GM10248 (cell line): ENCODE measurements at regions not wholly inside any gene's neighbourhood (a gene's known extent, or its start where the extent isn't known, plus 50 kb on each side); places are given as distances from the start of the nearest gene placed in this dataset.
A peak's percentile ranks its signal among the peaks of the same experiment; 100 is the strongest.

Experiments used
- CTCF ChIA-PET: fragments of 300-600 bp; sonication (Branson Sonifier 250); formaldehyde crosslinking; extraction: SDS; loops from one replicate; lab custom pipeline; 2021; ENCODE audit warnings: antibody characterized with exemption; lab: Yijun Ruan, JAX
- POLR2A ChIA-PET: fragments of 350-650 bp; sonication (Branson Sonifier 250); formaldehyde crosslinking; extraction: SDS; loops from one replicate; lab custom pipeline; 2020; ENCODE audit warnings: antibody characterized with exemption; lab: Yijun Ruan, JAX
- DNase-seq: peaks from one replicate; pipeline ENCODE4 v3.0.0; 2012; ENCODE audit errors: extremely low spot score
- TF ChIP-seq, protein P1 (sequence below): IDR thresholded peaks from 2 replicates; pipeline ENCODE4 v1.5.1; 2012; ENCODE audit warnings: mild to moderate bottlenecking, low read depth; ENCODE audit errors: extremely low read depth, missing control alignments, control extremely low read depth

- TF ChIP-seq, protein P1, sequence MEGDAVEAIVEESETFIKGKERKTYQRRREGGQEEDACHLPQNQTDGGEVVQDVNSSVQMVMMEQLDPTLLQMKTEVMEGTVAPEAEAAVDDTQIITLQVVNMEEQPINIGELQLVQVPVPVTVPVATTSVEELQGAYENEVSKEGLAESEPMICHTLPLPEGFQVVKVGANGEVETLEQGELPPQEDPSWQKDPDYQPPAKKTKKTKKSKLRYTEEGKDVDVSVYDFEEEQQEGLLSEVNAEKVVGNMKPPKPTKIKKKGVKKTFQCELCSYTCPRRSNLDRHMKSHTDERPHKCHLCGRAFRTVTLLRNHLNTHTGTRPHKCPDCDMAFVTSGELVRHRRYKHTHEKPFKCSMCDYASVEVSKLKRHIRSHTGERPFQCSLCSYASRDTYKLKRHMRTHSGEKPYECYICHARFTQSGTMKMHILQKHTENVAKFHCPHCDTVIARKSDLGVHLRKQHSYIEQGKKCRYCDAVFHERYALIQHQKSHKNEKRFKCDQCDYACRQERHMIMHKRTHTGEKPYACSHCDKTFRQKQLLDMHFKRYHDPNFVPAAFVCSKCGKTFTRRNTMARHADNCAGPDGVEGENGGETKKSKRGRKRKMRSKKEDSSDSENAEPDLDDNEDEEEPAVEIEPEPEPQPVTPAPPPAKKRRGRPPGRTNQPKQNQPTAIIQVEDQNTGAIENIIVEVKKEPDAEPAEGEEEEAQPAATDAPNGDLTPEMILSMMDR = no peak
- ChIA-PET CTCF (no interaction called here), POLR2A (no interaction called here)
- DNase-seq = no peak
Measured at GRCh38 chr4:152126238-152126637, 365.4 kb upstream of the GATB start.

GRCh38 chr4:152118819-152119553 lies 358.2 kb upstream of the GATB start:
- DNase-seq = no peak
- TF ChIP-seq, protein P1 = no peak
- ChIA-PET POLR2A (no interaction called here), CTCF (interaction anchor here (1.3 kb wide), 1 partner anchor 9 kb away, joined by 5 read pairs; no protein-coding TSS in a partner anchor)

DNA sequence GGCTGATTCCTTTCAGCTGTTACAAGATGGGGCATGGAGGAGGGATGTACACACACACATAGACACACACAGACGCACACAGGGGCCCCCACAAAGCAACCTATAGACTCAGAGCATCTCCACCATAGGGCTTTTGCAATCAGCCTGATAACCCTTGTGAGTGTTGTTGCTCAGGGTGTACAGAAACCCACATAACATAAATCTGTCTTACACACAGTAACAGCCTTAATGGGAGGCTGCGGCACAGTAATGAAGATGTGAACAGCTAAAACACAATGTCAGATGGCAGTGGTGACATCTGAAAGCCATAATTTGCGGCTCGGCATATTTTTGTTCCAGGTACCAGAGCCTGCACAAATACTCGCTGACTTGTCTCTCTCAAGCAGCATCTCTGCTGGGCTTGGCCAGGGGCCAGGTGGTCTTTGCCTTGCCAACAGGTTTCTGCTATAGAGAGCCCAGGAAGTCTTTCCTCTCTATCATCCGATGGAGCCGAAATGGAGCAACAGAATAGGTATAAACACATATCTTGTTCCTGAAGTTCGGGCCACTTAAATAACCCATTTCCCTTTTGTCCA lies 357.2 kb upstream of the GATB start:
- POLR2A ChIA-PET = no interaction called here
- DNase-seq = no peak
- CTCF ChIA-PET = no interaction called here
- TF ChIP-seq, protein P1 = no peak

DNA sequence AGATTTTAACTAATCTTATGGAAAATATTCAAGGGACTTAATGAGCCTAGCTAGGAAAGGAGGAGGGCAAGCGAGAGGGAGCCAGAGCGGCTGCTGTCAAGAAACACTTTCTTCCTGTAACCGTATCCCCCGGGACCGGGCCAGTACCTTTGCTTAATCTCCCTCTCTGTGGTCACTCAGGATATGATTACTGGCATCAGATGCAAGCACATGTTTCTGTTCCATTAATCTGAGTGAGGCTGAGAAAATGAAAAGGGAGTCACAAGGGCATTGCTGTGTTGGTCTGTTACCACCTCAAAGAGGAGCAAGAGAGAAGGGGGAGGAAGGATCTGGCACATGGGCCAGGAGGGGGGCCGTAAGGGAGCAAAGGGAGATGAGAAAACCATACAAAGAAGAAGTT lies 356.7 kb upstream of the GATB start:
- DNase-seq = no peak
- POLR2A ChIA-PET = no interaction called here
- CTCF ChIA-PET = no interaction called here
- TF ChIP-seq, protein P1 = no peak

- ChIA-PET CTCF (no interaction called here), POLR2A (no interaction called here)
- TF ChIP-seq, protein P1 = no peak
- no peak for DNase-seq
Measured at GRCh38 chr4:152117054-152117453, 356.2 kb upstream of the GATB start.

DNA sequence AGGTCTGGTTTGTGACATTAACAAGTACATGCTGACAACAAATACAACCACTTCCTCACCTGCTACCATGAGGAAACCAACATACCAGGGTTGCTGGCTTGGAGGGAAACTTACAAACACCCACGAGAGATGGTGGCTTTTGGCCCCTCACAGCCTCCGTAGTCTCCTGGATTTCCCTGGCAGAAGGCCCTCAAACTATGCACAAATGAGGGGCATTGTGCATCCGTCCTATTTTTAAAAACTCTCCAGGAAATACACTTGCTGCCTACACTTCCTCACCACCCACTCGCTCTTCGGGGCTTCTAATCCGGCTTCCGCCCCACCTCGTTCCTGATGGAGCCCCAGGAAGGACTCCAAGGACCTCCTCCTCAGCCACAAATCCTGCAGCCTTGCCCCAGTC lies 355.0 kb upstream of the GATB start:
- peak; percentile 40 for DNase-seq
- ChIA-PET POLR2A (no interaction called here), CTCF (interaction anchor here (1.4 to 1.8 kb wide), 2 partner anchors 13 to 197 kb away, joined by 3 to 5 read pairs; no protein-coding TSS in a partner anchor)
- TF ChIP-seq, protein P1 = no peak
